ENCODE measurements at regions not wholly inside any gene's neighbourhood (a gene's known extent, or its start where the extent isn't known, plus 50 kb on each side); places are given as distances from the start of the nearest gene placed in this dataset.

GRCh38 chr16:73565925-73566324 lies 518.0 kb upstream of the ZFHX3 start:
- in situ Hi-C loops (cut with MboI; ENCODE audit: low sequenced_read_pairs) (no loop called here), dilution Hi-C loops (cut with HindIII; ENCODE audit: low sequenced_read_pairs, unreplicated experiment) (no loop called here), intact Hi-C loops (cut with micrococcal nuclease) (no loop called here)
- H3K36me3 ChIP-seq (ENCODE audit: control insufficient read depth, insufficient read depth, low read length): no peaks in the 10 kb centered on the region
- no peak overlapping the region for H4K8ac ChIP-seq (ENCODE audit: low read depth in 2 of 2, low read length in 2 of 2)
- H3K4me2 ChIP-seq (ENCODE audit: low read depth, low read length): no peak overlapping the region
- H3K9ac ChIP-seq (ENCODE audit: low read depth, low read length): no peak overlapping the region
- POLR2A ChIA-PET (ENCODE audit: unreplicated experiment): no interaction called here
- H3K9me3 ChIP-seq (ENCODE audit: control insufficient read depth, insufficient read depth, low read length): peaks cover 3% of the 10 kb centered on the region; the same call in 1 of the 2 replicates
- no peak overlapping the region for H2BK20ac ChIP-seq (ENCODE audit: low read depth, low read length)
- CTCF ChIA-PET: interaction anchor here (0.6 kb wide), 2 partner anchors 312 to 516 kb away, joined by 3 read pairs; no protein-coding TSS in a partner anchor
- H3K27me3 ChIP-seq (ENCODE audit: control insufficient read depth, insufficient read depth, low read length): no peaks in the 10 kb centered on the region
- H3K9me1 ChIP-seq (ENCODE audit: insufficient read depth, low read length): no peaks in the 10 kb centered on the region
- H3K4ac ChIP-seq (ENCODE audit: low read depth, low read length): no peak overlapping the region
- H2AFZ ChIP-seq (replicated peaks; ENCODE audit: low read length, poor library complexity): no peak overlapping the region
- H3K79me1 ChIP-seq (ENCODE audit: low read depth in 1 of 2, low read length in 2 of 2): no peaks in the 10 kb centered on the region
- 71% methylated on average over 1 of the region's 3 CpGs; no CpG with 5 or more reads in 1 of the 2 experiments for WGBS, 2 experiments (ENCODE audit: extremely low coverage in 2 of 2, insufficient read length in 1 of 2)
- H2BK120ac ChIP-seq (ENCODE audit: low read depth, low read length): no peak overlapping the region
- ATAC-seq (ENCODE audit: low read depth) (no peak), DNase-seq (no peak)
- H2AK9ac ChIP-seq (replicated peaks; ENCODE audit: low read depth, low read length, poor library complexity): no peak overlapping the region
- no peak overlapping the region for H3K4me3 ChIP-seq (ENCODE audit: insufficient read depth, low read depth, low read length)
- H2BK5ac ChIP-seq (ENCODE audit: low read depth, low read length, poor library complexity, severe bottlenecking): no peak overlapping the region
- H4K5ac ChIP-seq (ENCODE audit: low read depth, low read length): no peak overlapping the region
- no peak overlapping the region for H3K27ac ChIP-seq (ENCODE audit: insufficient read depth, low read length)
- H2BK15ac ChIP-seq (ENCODE audit: low read depth, low read length): no peak overlapping the region
- no peak overlapping the region for H3K23ac ChIP-seq (ENCODE audit: low read depth, low read length)
- no peak overlapping the region for H3K14ac ChIP-seq (replicated peaks; ENCODE audit: low read depth, low read length)
- H2AK5ac ChIP-seq (ENCODE audit: low read depth, low read length): no peak overlapping the region
- no peak overlapping the region for H3K18ac ChIP-seq (ENCODE audit: low read depth, low read length)
- H3K56ac ChIP-seq (ENCODE audit: extremely low read depth, insufficient read depth, low read length): no peak overlapping the region
- TF ChIP-seq CEBPB (IDR thresholded peaks at IDR 0.05; ENCODE audit: low read depth, low read length): no peak
- TF ChIP-seq ELK1 (IDR thresholded peaks at IDR 0.05; ENCODE audit: borderline replicate concordance, low read depth, low read length): no peak
- no peak for TF ChIP-seq MXI1 (IDR thresholded peaks at IDR 0.05; ENCODE audit: borderline replicate concordance, low read depth, low read length)
- no peak for TF ChIP-seq POLR2A (IDR thresholded peaks at IDR 0.05; ENCODE audit: low read depth, low read length)
- no peak for TF ChIP-seq MAFK (IDR thresholded peaks at IDR 0.05; ENCODE audit: low read depth, low read length)
- TF ChIP-seq SMC3 (IDR thresholded peaks at IDR 0.05; ENCODE audit: low read depth, low read length): no peak
- no peak for TF ChIP-seq NFE2L2 (IDR thresholded peaks at IDR 0.05; ENCODE audit: low read depth, low read length)
- TF ChIP-seq RAD21 (IDR thresholded peaks at IDR 0.05; ENCODE audit: low read length): no peak
- no peak for TF ChIP-seq FOS (IDR thresholded peaks at IDR 0.05; ENCODE audit: low read depth, low read length)
- no peak for TF ChIP-seq BHLHE40 (IDR thresholded peaks at IDR 0.05; ENCODE audit: low read depth, low read length)
- no peak for TF ChIP-seq CHD1 (IDR thresholded peaks at IDR 0.05; ENCODE audit: low read depth, low read length)
- TF ChIP-seq MAZ (IDR thresholded peaks at IDR 0.05; ENCODE audit: borderline replicate concordance, low read depth, low read length): no peak
- no peak for TF ChIP-seq RCOR1 (IDR thresholded peaks at IDR 0.05; ENCODE audit: insufficient replicate concordance, low read length)
- TF ChIP-seq, protein P1, sequence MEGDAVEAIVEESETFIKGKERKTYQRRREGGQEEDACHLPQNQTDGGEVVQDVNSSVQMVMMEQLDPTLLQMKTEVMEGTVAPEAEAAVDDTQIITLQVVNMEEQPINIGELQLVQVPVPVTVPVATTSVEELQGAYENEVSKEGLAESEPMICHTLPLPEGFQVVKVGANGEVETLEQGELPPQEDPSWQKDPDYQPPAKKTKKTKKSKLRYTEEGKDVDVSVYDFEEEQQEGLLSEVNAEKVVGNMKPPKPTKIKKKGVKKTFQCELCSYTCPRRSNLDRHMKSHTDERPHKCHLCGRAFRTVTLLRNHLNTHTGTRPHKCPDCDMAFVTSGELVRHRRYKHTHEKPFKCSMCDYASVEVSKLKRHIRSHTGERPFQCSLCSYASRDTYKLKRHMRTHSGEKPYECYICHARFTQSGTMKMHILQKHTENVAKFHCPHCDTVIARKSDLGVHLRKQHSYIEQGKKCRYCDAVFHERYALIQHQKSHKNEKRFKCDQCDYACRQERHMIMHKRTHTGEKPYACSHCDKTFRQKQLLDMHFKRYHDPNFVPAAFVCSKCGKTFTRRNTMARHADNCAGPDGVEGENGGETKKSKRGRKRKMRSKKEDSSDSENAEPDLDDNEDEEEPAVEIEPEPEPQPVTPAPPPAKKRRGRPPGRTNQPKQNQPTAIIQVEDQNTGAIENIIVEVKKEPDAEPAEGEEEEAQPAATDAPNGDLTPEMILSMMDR (conservative IDR thresholded peaks at IDR 0.05; ENCODE audit: low read depth, low read length): no peak
- TF ChIP-seq, protein P2, sequence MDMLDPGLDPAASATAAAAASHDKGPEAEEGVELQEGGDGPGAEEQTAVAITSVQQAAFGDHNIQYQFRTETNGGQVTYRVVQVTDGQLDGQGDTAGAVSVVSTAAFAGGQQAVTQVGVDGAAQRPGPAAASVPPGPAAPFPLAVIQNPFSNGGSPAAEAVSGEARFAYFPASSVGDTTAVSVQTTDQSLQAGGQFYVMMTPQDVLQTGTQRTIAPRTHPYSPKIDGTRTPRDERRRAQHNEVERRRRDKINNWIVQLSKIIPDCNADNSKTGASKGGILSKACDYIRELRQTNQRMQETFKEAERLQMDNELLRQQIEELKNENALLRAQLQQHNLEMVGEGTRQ (IDR thresholded peaks at IDR 0.05; ENCODE audit: low read depth, low read length): no peak
- TF ChIP-seq RFX5 (IDR thresholded peaks at IDR 0.05; ENCODE audit: low read depth, low read length): no peak
- no TSS peak for BruUV-seq (replicated peaks)
- no peak overlapping the region for H4K91ac ChIP-seq (ENCODE audit: insufficient read depth, low read depth, low read length)
- no peaks in the 10 kb centered on the region for H3K4me1 ChIP-seq (ENCODE audit: control insufficient read depth, insufficient read depth, low read length)
- no peaks in the 10 kb centered on the region for H4K20me1 ChIP-seq (ENCODE audit: insufficient read depth, low read length)
